Suprapubic skin (tissue), 4 donors: ENCODE measurements at regions not wholly inside any gene's neighbourhood (a gene's known extent, or its start where the extent isn't known, plus 50 kb on each side); places are given as distances from the start of the nearest gene placed in this dataset.

Experiments used
- DNase-seq, 2 donors: peaks; one replicate each; pipeline ENCODE4 v3.0.0-alpha.2; 2019; ENCODE audit warnings: low spot score in 2 of 2
- H3K27ac ChIP-seq: fragments of 200-600 bp; sonication (generic); one replicate; pipeline ENCODE4 v1.5.1; 2019
- H3K27me3 ChIP-seq: fragments of 200-600 bp; sonication (generic); one replicate; pipeline ENCODE4 v1.5.1; 2019
- H3K36me3 ChIP-seq: fragments of 200-600 bp; sonication (generic); one replicate; pipeline ENCODE4 v1.5.1; 2019
- H3K4me1 ChIP-seq: fragments of 200-600 bp; sonication (generic); one replicate; pipeline ENCODE4 v1.5.1; 2019
- H3K4me3 ChIP-seq: fragments of 200-600 bp; sonication (generic); one replicate; pipeline ENCODE4 v1.5.1; 2019; ENCODE audit warnings: mild to moderate bottlenecking
- H3K9me3 ChIP-seq: fragments of 200-600 bp; sonication (generic); one replicate; pipeline ENCODE4 v1.5.1; 2019
- EP300 ChIP-seq: sonication (generic); formaldehyde crosslinking; IDR thresholded peaks from one replicate; pipeline ENCODE4 v1.6.1; 2017; ENCODE audit warnings: antibody characterized with exemption
- POLR2A ChIP-seq, 2 donors: fragments of 450-650 bp; IDR thresholded peaks; one replicate each; pipeline ENCODE4 v1.6.1; 2017; ENCODE audit warnings: antibody characterized with exemption in 2 of 2, mild to moderate bottlenecking in 2 of 2, moderate library complexity in 2 of 2
- POLR2AphosphoS5 ChIP-seq, 3 donors: sonication (generic); formaldehyde crosslinking; IDR thresholded peaks; one replicate each; pipeline ENCODE4 v1.6.1; 2017; ENCODE audit warnings: antibody characterized with exemption in 3 of 3
- WGBS: methylation state at CpG from one replicate; pipeline ENCODE4 v1.1.5; 2018; 5-methylcytosine and 5-hydroxymethylcytosine counted together
- TF ChIP-seq, protein P1 (sequence below), 2 donors: fragments of 200-600 bp in 1 of 2; fragments of 450-650 bp in 1 of 2; sonication (generic) in 1 of 2; IDR thresholded peaks; one replicate each; pipeline ENCODE4 v1.5.1; 2016 to 2019; ENCODE audit warnings: antibody characterized with exemption in 2 of 2, mild to moderate bottlenecking in 1 of 2, moderate library complexity in 1 of 2

DNA sequence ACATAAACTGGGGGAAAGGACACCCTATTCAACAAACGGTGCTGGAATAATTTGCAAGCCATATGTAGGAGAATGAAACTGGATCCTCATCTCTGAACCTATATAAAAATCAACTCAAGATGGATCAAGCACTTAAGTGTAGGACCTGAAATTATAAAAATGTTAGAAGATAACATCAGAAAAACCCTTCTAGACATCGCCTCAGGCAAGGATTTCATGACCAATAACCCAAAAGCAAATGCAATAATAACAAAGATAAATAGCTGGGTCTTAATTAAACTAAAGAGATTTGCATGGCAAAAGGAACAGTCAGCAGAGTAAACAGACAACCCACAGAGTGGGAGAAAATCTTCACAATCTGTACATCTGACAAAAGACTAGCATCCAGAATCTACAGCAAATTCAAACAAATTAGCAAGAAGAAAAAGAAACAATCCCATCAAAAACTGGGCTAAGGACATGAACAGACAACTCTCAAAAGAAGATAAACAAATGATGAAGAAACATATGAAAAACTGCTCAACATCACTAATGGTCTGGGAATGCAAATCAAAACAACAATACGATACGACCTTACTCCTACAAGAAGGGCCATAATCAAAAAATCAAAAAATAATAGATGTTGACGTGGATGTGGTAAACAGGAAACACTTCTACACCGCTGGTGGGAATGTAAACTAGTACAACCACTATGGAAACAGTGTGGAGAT lies 408.7 kb downstream of the CNTN6 start:
- no peaks in the 10 kb centered on the region for H3K27me3 ChIP-seq
- H3K4me1 ChIP-seq = no peaks in the 10 kb centered on the region
- H3K36me3 ChIP-seq = no peaks in the 10 kb centered on the region
- 80% methylated on average over 6 of the region's 6 CpGs for WGBS
- TF ChIP-seq EP300 = no peak
- no peak for TF ChIP-seq POLR2AphosphoS5 (IDR thresholded peaks at IDR 0.05)
- TF ChIP-seq POLR2A (IDR thresholded peaks at IDR 0.05) = no peak
- TF ChIP-seq, protein P1, sequence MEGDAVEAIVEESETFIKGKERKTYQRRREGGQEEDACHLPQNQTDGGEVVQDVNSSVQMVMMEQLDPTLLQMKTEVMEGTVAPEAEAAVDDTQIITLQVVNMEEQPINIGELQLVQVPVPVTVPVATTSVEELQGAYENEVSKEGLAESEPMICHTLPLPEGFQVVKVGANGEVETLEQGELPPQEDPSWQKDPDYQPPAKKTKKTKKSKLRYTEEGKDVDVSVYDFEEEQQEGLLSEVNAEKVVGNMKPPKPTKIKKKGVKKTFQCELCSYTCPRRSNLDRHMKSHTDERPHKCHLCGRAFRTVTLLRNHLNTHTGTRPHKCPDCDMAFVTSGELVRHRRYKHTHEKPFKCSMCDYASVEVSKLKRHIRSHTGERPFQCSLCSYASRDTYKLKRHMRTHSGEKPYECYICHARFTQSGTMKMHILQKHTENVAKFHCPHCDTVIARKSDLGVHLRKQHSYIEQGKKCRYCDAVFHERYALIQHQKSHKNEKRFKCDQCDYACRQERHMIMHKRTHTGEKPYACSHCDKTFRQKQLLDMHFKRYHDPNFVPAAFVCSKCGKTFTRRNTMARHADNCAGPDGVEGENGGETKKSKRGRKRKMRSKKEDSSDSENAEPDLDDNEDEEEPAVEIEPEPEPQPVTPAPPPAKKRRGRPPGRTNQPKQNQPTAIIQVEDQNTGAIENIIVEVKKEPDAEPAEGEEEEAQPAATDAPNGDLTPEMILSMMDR (IDR thresholded peaks at IDR 0.05) = no peak
- H3K4me3 ChIP-seq = no peak overlapping the region
- DNase-seq = no peak
- H3K27ac ChIP-seq = no peak overlapping the region
- no peaks in the 10 kb centered on the region for H3K9me3 ChIP-seq

DNA sequence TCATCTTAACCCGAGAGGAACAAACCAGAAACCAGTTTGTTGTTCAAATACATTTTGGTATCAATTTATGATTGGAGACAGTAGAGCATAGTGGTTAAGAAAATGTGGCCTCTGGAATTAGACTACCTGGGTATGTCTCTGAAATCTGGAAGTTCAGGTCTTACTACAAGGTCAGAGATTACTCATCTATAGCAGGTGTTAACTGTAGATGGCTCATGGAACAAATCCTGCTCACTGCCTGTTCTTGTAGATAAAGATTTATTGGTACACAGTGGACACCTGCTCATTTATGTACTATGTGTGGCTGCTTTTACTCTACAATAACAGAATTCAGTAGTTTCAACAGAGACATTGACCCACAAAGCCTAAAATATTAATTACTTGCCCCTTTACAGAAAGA lies 413.3 kb downstream of the CNTN6 start:
- 66% methylated on average over 1 of the region's 1 CpG for WGBS
- no peak for DNase-seq
- Histone ChIP-seq H3K4me3 (no peak overlapping the region), H3K36me3 (no peaks in the 10 kb centered on the region), H3K27me3 (no peaks in the 10 kb centered on the region), H3K4me1 (no peaks in the 10 kb centered on the region), H3K9me3 (no peaks in the 10 kb centered on the region), H3K27ac (no peak overlapping the region)
- TF ChIP-seq EP300 = no peak
- TF ChIP-seq, protein P1 (IDR thresholded peaks at IDR 0.05) = no peak
- no peak for TF ChIP-seq POLR2AphosphoS5 (IDR thresholded peaks at IDR 0.05)
- TF ChIP-seq POLR2A (IDR thresholded peaks at IDR 0.05) = no peak

DNA sequence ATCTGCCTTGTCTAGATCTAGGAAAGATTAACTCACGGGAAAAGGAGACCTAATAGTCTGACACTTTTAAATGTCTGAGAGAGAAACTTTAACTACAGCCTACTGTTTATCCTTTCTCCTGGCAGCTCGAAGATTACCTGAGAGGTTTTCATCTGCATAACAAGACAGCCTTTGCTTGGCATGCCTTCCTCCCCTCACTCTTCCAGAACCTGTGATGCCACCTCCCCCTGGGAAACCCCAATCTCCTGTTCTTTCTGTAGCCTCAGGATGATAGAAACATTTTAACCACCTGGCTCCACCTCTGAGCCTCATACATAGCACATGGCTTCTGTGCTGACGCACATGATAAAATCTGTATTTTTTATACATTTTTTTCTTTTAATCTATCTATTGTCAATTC lies 420.8 kb downstream of the CNTN6 start:
- H3K27me3 ChIP-seq = no peaks in the 10 kb centered on the region
- H3K36me3 ChIP-seq = no peaks in the 10 kb centered on the region
- WGBS = 46% methylated on average over 3 of the region's 3 CpGs
- no peak for DNase-seq
- no peaks in the 10 kb centered on the region for H3K9me3 ChIP-seq
- no peak for TF ChIP-seq EP300
- TF ChIP-seq POLR2A (IDR thresholded peaks at IDR 0.05) = no peak
- no peak for TF ChIP-seq POLR2AphosphoS5 (IDR thresholded peaks at IDR 0.05)
- TF ChIP-seq, protein P1 (IDR thresholded peaks at IDR 0.05) = no peak
- no peak overlapping the region for H3K27ac ChIP-seq
- H3K4me3 ChIP-seq = no peak overlapping the region
- H3K4me1 ChIP-seq = no peaks in the 10 kb centered on the region

DNA sequence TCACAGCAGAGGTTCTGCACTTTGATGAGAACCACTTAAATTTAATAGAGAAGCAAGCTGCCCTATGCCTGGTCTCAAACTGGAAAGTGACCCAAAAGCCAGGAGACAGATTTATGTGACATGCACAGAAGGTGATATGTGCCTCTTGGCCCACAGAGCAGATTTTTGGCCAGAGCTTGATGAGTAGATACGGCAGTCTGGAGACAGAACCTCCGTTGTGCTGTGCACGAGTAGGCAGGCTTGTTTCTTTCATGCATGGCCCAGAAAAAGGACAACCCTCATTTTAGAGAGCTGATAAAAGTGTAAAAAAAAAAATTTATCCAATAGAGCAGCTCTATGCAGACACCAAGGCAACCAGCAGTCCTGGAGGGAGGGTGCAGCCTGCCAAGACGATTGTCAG lies 423.1 kb downstream of the CNTN6 start:
- Histone ChIP-seq H3K9me3 (no peaks in the 10 kb centered on the region), H3K4me1 (no peaks in the 10 kb centered on the region)
- 39% methylated on average over 4 of the region's 4 CpGs for WGBS

DNA sequence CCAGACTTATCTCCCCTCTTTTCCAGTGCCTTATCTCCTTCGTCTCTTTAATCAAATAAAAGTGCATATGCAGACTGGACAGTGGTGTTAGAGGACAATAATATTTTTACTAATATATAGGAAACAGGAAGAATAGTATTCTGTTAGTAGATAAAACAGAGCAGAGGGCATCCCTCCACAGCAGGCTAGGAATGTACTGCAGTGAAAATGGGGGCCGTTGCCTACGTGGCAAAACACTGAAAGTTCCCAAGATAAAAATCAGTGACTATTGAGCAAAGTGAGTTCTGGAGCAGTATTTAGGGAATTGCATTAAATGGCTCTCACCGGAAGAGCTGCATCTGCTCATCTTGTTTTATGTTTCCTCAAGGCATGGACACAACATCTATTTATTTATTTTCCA lies 435.0 kb downstream of the CNTN6 start:
- 91% methylated on average over 4 of the region's 4 CpGs for WGBS
- Histone ChIP-seq H3K4me1 (no peaks in the 10 kb centered on the region), H3K9me3 (no peaks in the 10 kb centered on the region), H3K4me3 (no peak overlapping the region), H3K36me3 (no peaks in the 10 kb centered on the region), H3K27me3 (no peaks in the 10 kb centered on the region), H3K27ac (no peak overlapping the region)
- no peak for DNase-seq
- TF ChIP-seq EP300 (no peak), POLR2AphosphoS5 (IDR thresholded peaks at IDR 0.05) (no peak), POLR2A (IDR thresholded peaks at IDR 0.05) (no peak)
- TF ChIP-seq, protein P1 (IDR thresholded peaks at IDR 0.05) = no peak

More for the DNA sequence above, 423.1 kb downstream of the CNTN6 start:
- no peaks in the 10 kb centered on the region for H3K36me3 ChIP-seq
- DNase-seq = no peak
- H3K27me3 ChIP-seq = no peaks in the 10 kb centered on the region
- TF ChIP-seq POLR2AphosphoS5 (IDR thresholded peaks at IDR 0.05) (no peak), POLR2A (IDR thresholded peaks at IDR 0.05) (no peak), EP300 (no peak)
- TF ChIP-seq, protein P1 (IDR thresholded peaks at IDR 0.05) = no peak
- H3K4me3 ChIP-seq = no peak overlapping the region
- H3K27ac ChIP-seq = no peak overlapping the region
